DOHH2 (cell line): ENCODE measurements at regions not wholly inside any gene's neighbourhood (a gene's known extent, or its start where the extent isn't known, plus 50 kb on each side); places are given as distances from the start of the nearest gene placed in this dataset.

Source experiments
- EZH2phosphoT487 ChIP-seq: fragments of 200-600 bp; sonication (generic); IDR thresholded peaks from 2 replicates; pipeline ENCODE4 v1.6.1; 2017; ENCODE audit warnings: borderline replicate concordance, mild to moderate bottlenecking, antibody characterized with exemption, low read length, moderate library complexity, mixed read lengths
- TF ChIP-seq, protein P1 (sequence below): fragments of 200-600 bp; sonication (generic); IDR thresholded peaks from one replicate; pipeline ENCODE4 v1.5.1; 2014; ENCODE audit warnings: antibody characterized with exemption, mild to moderate bottlenecking, low read depth, low read length; ENCODE audit not compliant: poor library complexity, severe bottlenecking

DNA sequence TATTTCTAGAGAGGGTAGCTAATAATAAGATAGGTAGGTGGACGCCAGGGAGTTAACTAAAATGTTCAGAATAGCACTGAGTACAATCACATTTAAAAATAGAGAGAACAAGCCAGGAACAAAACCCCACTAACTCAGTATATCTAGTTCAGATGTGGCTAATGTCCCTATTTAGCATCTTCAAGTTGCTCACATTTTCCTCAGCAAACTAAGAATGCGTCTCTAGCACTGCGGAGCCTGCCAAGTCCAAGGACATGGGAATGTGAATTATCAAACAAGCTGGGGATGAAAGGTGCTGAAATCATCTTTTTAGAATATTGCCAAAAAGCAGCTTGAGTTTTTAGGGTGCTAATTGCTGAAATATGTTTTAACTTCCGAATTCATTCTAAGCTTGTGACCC is 398.5 kb upstream of the FIGN start:
- TF ChIP-seq EZH2phosphoT487, result no peak
- TF ChIP-seq, protein P1, sequence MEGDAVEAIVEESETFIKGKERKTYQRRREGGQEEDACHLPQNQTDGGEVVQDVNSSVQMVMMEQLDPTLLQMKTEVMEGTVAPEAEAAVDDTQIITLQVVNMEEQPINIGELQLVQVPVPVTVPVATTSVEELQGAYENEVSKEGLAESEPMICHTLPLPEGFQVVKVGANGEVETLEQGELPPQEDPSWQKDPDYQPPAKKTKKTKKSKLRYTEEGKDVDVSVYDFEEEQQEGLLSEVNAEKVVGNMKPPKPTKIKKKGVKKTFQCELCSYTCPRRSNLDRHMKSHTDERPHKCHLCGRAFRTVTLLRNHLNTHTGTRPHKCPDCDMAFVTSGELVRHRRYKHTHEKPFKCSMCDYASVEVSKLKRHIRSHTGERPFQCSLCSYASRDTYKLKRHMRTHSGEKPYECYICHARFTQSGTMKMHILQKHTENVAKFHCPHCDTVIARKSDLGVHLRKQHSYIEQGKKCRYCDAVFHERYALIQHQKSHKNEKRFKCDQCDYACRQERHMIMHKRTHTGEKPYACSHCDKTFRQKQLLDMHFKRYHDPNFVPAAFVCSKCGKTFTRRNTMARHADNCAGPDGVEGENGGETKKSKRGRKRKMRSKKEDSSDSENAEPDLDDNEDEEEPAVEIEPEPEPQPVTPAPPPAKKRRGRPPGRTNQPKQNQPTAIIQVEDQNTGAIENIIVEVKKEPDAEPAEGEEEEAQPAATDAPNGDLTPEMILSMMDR, result no peak
